GM19467 (cell line): ENCODE measurements at regions not wholly inside any gene's neighbourhood (a gene's known extent, or its start where the extent isn't known, plus 50 kb on each side); places are given as distances from the start of the nearest gene placed in this dataset.

Source experiments
- ATAC-seq: cut with Tn5 transposase; IDR thresholded peaks from one replicate; pipeline ENCODE4 v1.9.1; 2021; ENCODE audit warnings: mild to moderate bottlenecking, moderate library complexity; ENCODE audit not compliant: unreplicated experiment

- ATAC-seq, result no peak
Observed at GRCh38 chr10:10498781-10499180, 518.9 kb upstream of the CELF2 start.

- ATAC-seq, result no peak
Observed at GRCh38 chr10:10499839-10500238, 517.8 kb upstream of the CELF2 start.

GRCh38 chr10:10500937-10501336, 516.7 kb upstream of the CELF2 start:
- no peak for ATAC-seq

GRCh38 chr10:10503772-10504171, 513.9 kb upstream of the CELF2 start:
- ATAC-seq, result no peak

- ATAC-seq, result no peak
Observed at GRCh38 chr10:10508211-10508610, 509.5 kb upstream of the CELF2 start.

- no peak for ATAC-seq
Observed at GRCh38 chr10:10510179-10510578, 507.5 kb upstream of the CELF2 start.

- no peak for ATAC-seq
Observed at GRCh38 chr10:10513067-10513466, 504.6 kb upstream of the CELF2 start.

- no peak for ATAC-seq
Observed at GRCh38 chr10:10513898-10514297, 503.8 kb upstream of the CELF2 start.

- ATAC-seq, result no peak
Observed at GRCh38 chr10:10514797-10515196, 502.9 kb upstream of the CELF2 start.

GRCh38 chr10:10515479-10516204, 502.0 kb upstream of the CELF2 start:
- ATAC-seq, result no peak

GRCh38 chr10:10516346-10517130, 501.1 kb upstream of the CELF2 start:
- ATAC-seq, result no peak

- no peak for ATAC-seq
Observed at GRCh38 chr10:10517866-10518265, 499.8 kb upstream of the CELF2 start.

- ATAC-seq, result no peak
Observed at GRCh38 chr10:10519674-10520073, 498.0 kb upstream of the CELF2 start.

- peak; percentile 71 for ATAC-seq
Observed at GRCh38 chr10:10520491-10521385, 496.9 kb upstream of the CELF2 start.

- no peak for ATAC-seq
Observed at GRCh38 chr10:10526846-10527245, 490.8 kb upstream of the CELF2 start.

GRCh38 chr10:10527861-10528562, 489.7 kb upstream of the CELF2 start:
- ATAC-seq, result no peak

GRCh38 chr10:10528563-10528910, 489.1 kb upstream of the CELF2 start:
- no peak for ATAC-seq

GRCh38 chr10:10530313-10530712, 487.4 kb upstream of the CELF2 start:
- ATAC-seq, result no peak

- ATAC-seq, result no peak
Observed at GRCh38 chr10:10532236-10532635, 485.4 kb upstream of the CELF2 start.

- ATAC-seq, result no peak
Observed at GRCh38 chr10:10532826-10533225, 484.8 kb upstream of the CELF2 start.

GRCh38 chr10:10533437-10533836, 484.2 kb upstream of the CELF2 start:
- no peak for ATAC-seq
